Testis (tissue), 2 donors: ENCODE measurements at regions not wholly inside any gene's neighbourhood (a gene's known extent, or its start where the extent isn't known, plus 50 kb on each side); places are given as distances from the start of the nearest gene placed in this dataset.

ENCODE experiments used
- DNase-seq: peaks from one replicate; pipeline ENCODE4 v3.0.0-alpha.2; 2019
- H3K27ac ChIP-seq, 2 donors: fragments of 200-600 bp; sonication (generic); one replicate each; pipeline ENCODE4 v1.5.1; 2019
- H3K27me3 ChIP-seq: fragments of 200-600 bp; sonication (generic); one replicate; pipeline ENCODE4 v1.5.1; 2019
- H3K36me3 ChIP-seq: fragments of 200-600 bp; sonication (generic); one replicate; pipeline ENCODE4 v1.5.1; 2017; ENCODE audit warnings: low read depth; ENCODE audit errors: missing control alignments
- H3K4me1 ChIP-seq: fragments of 200-600 bp; sonication (generic); one replicate; pipeline ENCODE4 v1.5.1; 2019
- H3K4me3 ChIP-seq, 2 donors: fragments of 200-600 bp; sonication (generic); one replicate each; pipeline ENCODE4 v1.5.1; 2017 to 2019
- H3K9me3 ChIP-seq: fragments of 200-600 bp; sonication (generic); one replicate; pipeline ENCODE4 v1.5.1; 2017
- POLR2A ChIP-seq: fragments of 450-650 bp; IDR thresholded peaks from one replicate; pipeline ENCODE4 v1.6.1; 2017; ENCODE audit warnings: antibody characterized with exemption, mild to moderate bottlenecking, moderate library complexity
- WGBS, 2 donors: methylation state at CpG; one replicate each; pipeline ENCODE4 v1.1.5; 2018; 5-methylcytosine and 5-hydroxymethylcytosine counted together
- intact Hi-C: fragments of 100-400 bp; cut with DNase I; formaldehyde crosslinking; loops from one replicate; pipeline ENCODE4 v1.15.1; 2023; ENCODE audit warnings: low total_unique reads
- TF ChIP-seq, protein P1 (sequence below), 3 experiments: fragments of 450-650 bp in 2 of 3; fragments of 200-600 bp in 1 of 3; sonication (generic) in 1 of 3; IDR thresholded peaks; one replicate each; pipeline ENCODE4 v1.5.1; 2016 to 2019; ENCODE audit warnings: antibody characterized with exemption in 3 of 3, mild to moderate bottlenecking in 2 of 3, moderate library complexity in 1 of 3

DNA sequence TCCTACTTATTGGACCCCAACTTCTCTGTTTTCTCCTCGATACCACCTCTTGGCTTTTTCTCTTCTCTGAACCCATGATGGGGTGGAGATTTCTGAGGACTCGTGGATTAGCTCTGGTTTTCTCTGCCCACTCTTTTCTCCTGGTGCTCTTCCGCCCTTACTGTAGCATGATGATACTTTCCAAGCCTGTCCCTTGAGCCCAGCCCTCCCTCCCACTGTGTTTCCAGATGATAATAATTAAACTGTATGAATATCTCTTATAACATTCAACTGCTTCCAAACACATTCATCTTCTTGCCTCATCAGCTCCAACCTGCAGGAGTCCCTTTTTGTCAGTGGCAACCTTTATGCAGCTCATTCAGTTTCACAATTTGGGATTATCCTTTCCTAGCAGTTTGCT, 494.2 kb upstream of the KLF4 start:
- Histone ChIP-seq H3K4me1 (no peaks in the 10 kb centered on the region), H3K36me3 (no peaks in the 10 kb centered on the region), H3K27ac (no peak overlapping the region), H3K4me3 (no peak overlapping the region), H3K27me3 (no peaks in the 10 kb centered on the region), H3K9me3 (no peaks in the 10 kb centered on the region)
- DNase-seq: no peak
- intact Hi-C loops: no loop called here
- 78 to 82% methylated on average over 3 of the region's 3 CpGs for WGBS, 2 donors
- TF ChIP-seq, protein P1, sequence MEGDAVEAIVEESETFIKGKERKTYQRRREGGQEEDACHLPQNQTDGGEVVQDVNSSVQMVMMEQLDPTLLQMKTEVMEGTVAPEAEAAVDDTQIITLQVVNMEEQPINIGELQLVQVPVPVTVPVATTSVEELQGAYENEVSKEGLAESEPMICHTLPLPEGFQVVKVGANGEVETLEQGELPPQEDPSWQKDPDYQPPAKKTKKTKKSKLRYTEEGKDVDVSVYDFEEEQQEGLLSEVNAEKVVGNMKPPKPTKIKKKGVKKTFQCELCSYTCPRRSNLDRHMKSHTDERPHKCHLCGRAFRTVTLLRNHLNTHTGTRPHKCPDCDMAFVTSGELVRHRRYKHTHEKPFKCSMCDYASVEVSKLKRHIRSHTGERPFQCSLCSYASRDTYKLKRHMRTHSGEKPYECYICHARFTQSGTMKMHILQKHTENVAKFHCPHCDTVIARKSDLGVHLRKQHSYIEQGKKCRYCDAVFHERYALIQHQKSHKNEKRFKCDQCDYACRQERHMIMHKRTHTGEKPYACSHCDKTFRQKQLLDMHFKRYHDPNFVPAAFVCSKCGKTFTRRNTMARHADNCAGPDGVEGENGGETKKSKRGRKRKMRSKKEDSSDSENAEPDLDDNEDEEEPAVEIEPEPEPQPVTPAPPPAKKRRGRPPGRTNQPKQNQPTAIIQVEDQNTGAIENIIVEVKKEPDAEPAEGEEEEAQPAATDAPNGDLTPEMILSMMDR (IDR thresholded peaks at IDR 0.05): no peak
- no peak for TF ChIP-seq POLR2A

DNA sequence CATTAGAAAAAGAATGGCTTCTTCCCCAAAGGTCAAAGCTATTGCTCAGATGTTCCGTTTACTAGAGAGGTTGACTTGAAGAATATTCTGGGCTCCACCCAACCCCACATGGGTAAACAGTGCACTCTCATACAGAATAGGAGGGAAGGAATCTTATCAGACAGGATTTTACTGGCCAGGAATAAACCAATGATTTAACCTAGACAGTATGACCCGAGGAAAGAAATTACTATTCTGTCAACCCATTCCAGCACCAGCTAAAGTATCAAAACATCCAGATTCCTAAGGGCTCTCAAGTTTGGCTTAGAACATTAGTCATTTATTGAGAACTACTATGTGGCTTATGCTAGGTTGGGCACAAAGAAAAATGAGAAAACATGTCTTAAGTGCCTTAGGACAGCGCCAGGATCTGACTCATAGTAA, 493.6 kb upstream of the KLF4 start:
- TF ChIP-seq, protein P1 (IDR thresholded peaks at IDR 0.05): no peak
- TF ChIP-seq POLR2A: no peak
- H3K36me3 ChIP-seq: no peaks in the 10 kb centered on the region
- intact Hi-C loops: no loop called here
- H3K9me3 ChIP-seq: no peaks in the 10 kb centered on the region
- 70 to 72% methylated on average over 3 of the region's 3 CpGs for WGBS, 2 donors
- H3K27ac ChIP-seq: no peak overlapping the region
- H3K4me1 ChIP-seq: no peaks in the 10 kb centered on the region
- no peak for DNase-seq
- H3K4me3 ChIP-seq: no peak overlapping the region
- H3K27me3 ChIP-seq: no peaks in the 10 kb centered on the region

DNA sequence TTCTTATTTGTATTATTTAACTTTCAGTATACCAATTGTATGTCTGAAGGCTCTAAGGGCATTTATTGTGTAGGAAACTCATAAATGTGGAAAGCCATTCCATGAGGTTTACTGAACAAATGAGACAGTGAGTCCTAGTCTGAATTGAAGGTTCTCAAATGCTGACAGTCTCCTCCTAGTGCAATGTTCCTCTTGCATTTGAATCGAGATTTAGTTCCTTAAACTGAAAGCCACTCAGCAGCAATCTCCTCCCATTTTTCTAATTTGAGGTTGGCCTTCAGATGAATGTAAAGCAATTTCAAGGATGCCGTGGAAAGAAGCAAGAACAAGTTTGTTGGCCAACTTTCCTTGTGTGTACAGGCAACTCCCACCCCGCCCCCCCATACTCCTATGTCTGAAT, 493.2 kb upstream of the KLF4 start:
- Histone ChIP-seq H3K4me1 (no peaks in the 10 kb centered on the region), H3K4me3 (no peak overlapping the region), H3K36me3 (no peaks in the 10 kb centered on the region), H3K27ac (no peak overlapping the region), H3K9me3 (no peaks in the 10 kb centered on the region), H3K27me3 (no peaks in the 10 kb centered on the region)
- no peak for TF ChIP-seq POLR2A
- TF ChIP-seq, protein P1 (IDR thresholded peaks at IDR 0.05): no peak
- WGBS, 2 donors: 51 to 53% methylated on average over 3 of the region's 3 CpGs
- intact Hi-C loops: no loop called here
- DNase-seq: no peak

DNA sequence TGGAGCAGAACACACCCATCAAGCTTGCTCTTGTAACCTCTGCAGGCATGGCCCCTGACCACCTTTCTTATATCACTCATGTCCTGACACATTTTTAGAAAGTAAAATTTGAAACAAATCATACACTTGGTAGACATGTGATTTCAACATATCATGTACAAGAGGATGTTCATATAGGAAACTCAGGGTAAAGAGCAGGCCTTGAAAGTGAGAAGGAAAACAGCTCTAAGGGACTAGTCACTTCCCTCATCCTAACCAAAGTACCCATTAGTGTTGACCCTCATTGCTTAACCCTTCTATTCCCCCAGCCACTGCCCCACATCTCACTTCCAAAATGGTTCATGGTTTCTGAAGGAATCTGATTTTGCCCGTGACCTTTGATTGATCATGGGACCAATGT, 492.4 kb upstream of the KLF4 start:
- H3K27ac ChIP-seq: no peak overlapping the region
- intact Hi-C loops: no loop called here
- H3K27me3 ChIP-seq: no peaks in the 10 kb centered on the region
- TF ChIP-seq, protein P1 (IDR thresholded peaks at IDR 0.05): no peak
- no peak for TF ChIP-seq POLR2A
- no peak for DNase-seq
- no peaks in the 10 kb centered on the region for H3K4me1 ChIP-seq
- no peak overlapping the region for H3K4me3 ChIP-seq
- no peaks in the 10 kb centered on the region for H3K36me3 ChIP-seq
- WGBS, 2 donors: 90 to 92% methylated on average over 1 of the region's 1 CpG
- no peaks in the 10 kb centered on the region for H3K9me3 ChIP-seq

DNA sequence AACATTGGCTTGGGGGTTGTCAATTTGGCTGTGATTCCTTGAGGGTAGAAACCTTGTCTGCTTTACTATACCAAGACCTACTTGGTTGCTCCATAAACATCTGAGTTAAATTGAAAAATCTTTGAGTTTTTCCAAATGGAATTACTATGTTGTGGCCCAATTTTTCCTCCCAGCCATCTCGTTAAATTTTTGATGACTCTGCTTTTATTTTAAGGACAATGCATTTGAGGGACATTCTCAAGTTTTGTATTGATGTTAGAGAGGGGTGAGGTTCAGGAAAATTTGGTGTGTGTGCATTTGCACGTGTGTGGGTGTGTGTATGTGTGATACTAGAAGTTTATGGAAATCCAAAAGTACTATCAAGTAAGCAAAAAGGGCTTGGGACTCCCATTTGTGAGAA, 491.4 kb upstream of the KLF4 start:
- intact Hi-C loops: no loop called here

More for the DNA sequence above, 491.4 kb upstream of the KLF4 start:
- H3K36me3 ChIP-seq: no peaks in the 10 kb centered on the region
- DNase-seq: no peak
- WGBS, 2 donors: 67 to 82% methylated on average over 2 of the region's 2 CpGs
- H3K27me3 ChIP-seq: no peaks in the 10 kb centered on the region
- H3K4me3 ChIP-seq: no peak overlapping the region
- H3K9me3 ChIP-seq: no peaks in the 10 kb centered on the region
- H3K27ac ChIP-seq: no peak overlapping the region
- no peaks in the 10 kb centered on the region for H3K4me1 ChIP-seq
- TF ChIP-seq POLR2A: no peak
- TF ChIP-seq, protein P1 (IDR thresholded peaks at IDR 0.05): no peak
